ENCODE measurements at regions not wholly inside any gene's neighbourhood (a gene's known extent, or its start where the extent isn't known, plus 50 kb on each side); places are given as distances from the start of the nearest gene placed in this dataset.

DNA sequence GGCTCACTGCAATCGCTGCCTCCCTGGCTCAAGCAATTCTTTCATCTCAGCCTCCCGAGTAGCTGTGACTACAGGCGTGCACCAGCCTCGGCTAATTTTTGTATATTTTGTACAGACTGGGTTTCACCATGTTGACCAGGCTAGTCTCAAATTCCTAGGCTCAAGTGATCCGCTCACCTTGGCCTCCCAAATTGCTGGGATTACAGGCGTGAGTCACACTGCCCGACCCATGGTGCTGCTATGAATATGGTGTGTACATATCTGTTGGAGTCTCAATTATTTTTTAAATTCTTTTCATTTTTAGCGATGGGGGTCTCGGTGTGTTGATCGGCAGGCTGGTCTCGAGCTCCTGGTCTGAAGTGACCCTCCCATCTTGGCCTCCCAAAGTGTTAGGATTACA lies 78.0 kb upstream of the PRKX start (continued):
- TF ChIP-seq, protein P1, sequence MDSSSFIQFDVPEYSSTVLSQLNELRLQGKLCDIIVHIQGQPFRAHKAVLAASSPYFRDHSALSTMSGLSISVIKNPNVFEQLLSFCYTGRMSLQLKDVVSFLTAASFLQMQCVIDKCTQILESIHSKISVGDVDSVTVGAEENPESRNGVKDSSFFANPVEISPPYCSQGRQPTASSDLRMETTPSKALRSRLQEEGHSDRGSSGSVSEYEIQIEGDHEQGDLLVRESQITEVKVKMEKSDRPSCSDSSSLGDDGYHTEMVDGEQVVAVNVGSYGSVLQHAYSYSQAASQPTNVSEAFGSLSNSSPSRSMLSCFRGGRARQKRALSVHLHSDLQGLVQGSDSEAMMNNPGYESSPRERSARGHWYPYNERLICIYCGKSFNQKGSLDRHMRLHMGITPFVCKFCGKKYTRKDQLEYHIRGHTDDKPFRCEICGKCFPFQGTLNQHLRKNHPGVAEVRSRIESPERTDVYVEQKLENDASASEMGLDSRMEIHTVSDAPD (CRISPR knock-in tag; IDR thresholded peaks at IDR 0.05), result no peak
- TF ChIP-seq COPS2 (conservative IDR thresholded peaks at IDR 0.05), result no peak
- TF ChIP-seq ZNF134 (CRISPR knock-in tag; conservative IDR thresholded peaks at IDR 0.05), result no peak
- TF ChIP-seq MECOM (CRISPR knock-in tag; IDR thresholded peaks at IDR 0.05), result no peak

DNA sequence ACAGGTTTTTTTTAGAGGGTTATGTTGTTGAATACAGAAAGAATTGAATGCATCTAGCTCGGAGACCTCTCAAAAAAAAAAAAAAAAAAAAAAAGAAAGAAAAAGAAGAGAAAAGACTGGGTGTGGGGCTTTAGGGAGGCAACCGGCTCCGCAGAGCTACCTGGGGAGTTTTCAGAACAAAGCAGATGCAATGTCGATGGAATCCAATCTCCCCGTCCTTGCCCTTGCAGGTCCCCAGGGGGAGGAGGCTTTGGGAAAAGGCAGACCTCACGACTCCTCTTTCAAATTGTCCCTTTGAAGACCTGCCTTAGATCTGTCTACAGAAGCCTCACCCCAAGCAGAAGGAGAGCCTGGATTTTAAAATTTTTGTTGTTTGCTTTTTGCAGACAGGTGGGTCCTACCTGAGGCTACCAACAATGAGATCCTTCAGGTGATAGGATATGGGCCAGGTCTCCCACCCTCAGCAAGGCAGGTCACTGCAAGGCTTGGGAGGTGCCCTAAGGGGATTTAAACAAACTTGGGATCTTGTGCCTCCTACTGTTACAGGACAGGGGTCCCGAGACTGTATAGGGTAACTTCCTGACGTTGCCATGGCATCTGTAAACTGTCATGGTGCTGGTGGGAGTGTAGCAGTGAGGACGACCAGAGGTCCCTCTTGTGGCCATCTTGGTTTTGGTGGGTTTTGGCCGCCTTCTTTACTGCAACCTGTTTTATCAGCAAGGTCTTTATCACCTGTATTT lies 75.2 kb upstream of the PRKX start:
- Histone ChIP-seq H3K27ac (ENCODE audit: extremely low read depth, low read depth, low read length) (no peak overlapping the region), H3K36me3 (ENCODE audit: control insufficient read depth, insufficient read depth, low read length) (no peaks in the 10 kb centered on the region), H3K4me2 (ENCODE audit: insufficient read depth, low read length) (no peak overlapping the region), H3K79me2 (ENCODE audit: control insufficient read depth, insufficient read depth, low read length) (no peaks in the 10 kb centered on the region), H3K9ac (ENCODE audit: insufficient read depth in 1 of 2, low read depth in 2 of 2, low read length in 2 of 2) (no peak overlapping the region), H3K4me1 (replicated peaks in 1 of 2; ENCODE audit: control insufficient read depth in 2 of 2, insufficient read depth in 2 of 2, low read length in 2 of 2) (no peaks in the 10 kb centered on the region), H3K27me3 (ENCODE audit: control insufficient read depth in 2 of 2, insufficient read depth in 2 of 2, low read length in 2 of 2) (peaks cover 3 to 18% of the 10 kb centered on the region in 2 experiments; a peak in 4 of 5 replicates), H3K4me3 (no peak overlapping the region), H3K9me3 (replicated peaks; ENCODE audit: control insufficient read depth, insufficient read depth, low read depth, low read length) (no peaks in the 10 kb centered on the region), H4K20me1 (replicated peaks; ENCODE audit: control insufficient read depth, insufficient read depth, low read length) (no peaks in the 10 kb centered on the region), H3K9me1 (ENCODE audit: control insufficient read depth, insufficient read depth, low read length) (no peaks in the 10 kb centered on the region), H2AFZ (ENCODE audit: low read depth, low read length) (no peak overlapping the region)
- peak; percentile 56 for ATAC-seq
- 3% methylated on average over 8 of the region's 10 CpGs for WGBS (ENCODE audit: insufficient coverage, low coverage, missing lambda C conversion rate)
- POLR2A ChIA-PET, result no interaction called here
- CTCF ChIA-PET (ENCODE audit: low intra/inter-chr PET ratio), result no interaction called here
- BruUV-seq (replicated peaks), result no TSS peak
- intact Hi-C loops (cut with micrococcal nuclease) (no loop called here), in situ Hi-C loops (cut with MboI) (no loop called here)
- no peak for FAIRE-seq
- DNase-seq (ENCODE audit: extremely low read depth in 1 of 4, low spot score in 3 of 4), result no peak
- TF ChIP-seq RAD21 (CRISPR knock-in tag; conservative IDR thresholded peaks at IDR 0.05 in 1 of 2, IDR thresholded peaks at IDR 0.05 in 1 of 2) (peak; percentile 16 to 42; a peak in 3 of 4 replicates), RFX1 (IDR thresholded peaks at IDR 0.05) (peak; percentile 83), SMARCA5 (IDR thresholded peaks at IDR 0.05) (no peak)
- TF ChIP-seq, protein P2, sequence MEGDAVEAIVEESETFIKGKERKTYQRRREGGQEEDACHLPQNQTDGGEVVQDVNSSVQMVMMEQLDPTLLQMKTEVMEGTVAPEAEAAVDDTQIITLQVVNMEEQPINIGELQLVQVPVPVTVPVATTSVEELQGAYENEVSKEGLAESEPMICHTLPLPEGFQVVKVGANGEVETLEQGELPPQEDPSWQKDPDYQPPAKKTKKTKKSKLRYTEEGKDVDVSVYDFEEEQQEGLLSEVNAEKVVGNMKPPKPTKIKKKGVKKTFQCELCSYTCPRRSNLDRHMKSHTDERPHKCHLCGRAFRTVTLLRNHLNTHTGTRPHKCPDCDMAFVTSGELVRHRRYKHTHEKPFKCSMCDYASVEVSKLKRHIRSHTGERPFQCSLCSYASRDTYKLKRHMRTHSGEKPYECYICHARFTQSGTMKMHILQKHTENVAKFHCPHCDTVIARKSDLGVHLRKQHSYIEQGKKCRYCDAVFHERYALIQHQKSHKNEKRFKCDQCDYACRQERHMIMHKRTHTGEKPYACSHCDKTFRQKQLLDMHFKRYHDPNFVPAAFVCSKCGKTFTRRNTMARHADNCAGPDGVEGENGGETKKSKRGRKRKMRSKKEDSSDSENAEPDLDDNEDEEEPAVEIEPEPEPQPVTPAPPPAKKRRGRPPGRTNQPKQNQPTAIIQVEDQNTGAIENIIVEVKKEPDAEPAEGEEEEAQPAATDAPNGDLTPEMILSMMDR (IDR thresholded peaks at IDR 0.05 in 2 of 3, conservative IDR thresholded peaks at IDR 0.05 in 1 of 3; ENCODE audit: insufficient read depth in 2 of 3, low read depth in 1 of 3, low read length in 3 of 3), result 0 out of 6 replicates have a peak, but pooled peaks of 2 of the 3 experiments have one; percentile 9 to 28
- TF ChIP-seq, protein P3, sequence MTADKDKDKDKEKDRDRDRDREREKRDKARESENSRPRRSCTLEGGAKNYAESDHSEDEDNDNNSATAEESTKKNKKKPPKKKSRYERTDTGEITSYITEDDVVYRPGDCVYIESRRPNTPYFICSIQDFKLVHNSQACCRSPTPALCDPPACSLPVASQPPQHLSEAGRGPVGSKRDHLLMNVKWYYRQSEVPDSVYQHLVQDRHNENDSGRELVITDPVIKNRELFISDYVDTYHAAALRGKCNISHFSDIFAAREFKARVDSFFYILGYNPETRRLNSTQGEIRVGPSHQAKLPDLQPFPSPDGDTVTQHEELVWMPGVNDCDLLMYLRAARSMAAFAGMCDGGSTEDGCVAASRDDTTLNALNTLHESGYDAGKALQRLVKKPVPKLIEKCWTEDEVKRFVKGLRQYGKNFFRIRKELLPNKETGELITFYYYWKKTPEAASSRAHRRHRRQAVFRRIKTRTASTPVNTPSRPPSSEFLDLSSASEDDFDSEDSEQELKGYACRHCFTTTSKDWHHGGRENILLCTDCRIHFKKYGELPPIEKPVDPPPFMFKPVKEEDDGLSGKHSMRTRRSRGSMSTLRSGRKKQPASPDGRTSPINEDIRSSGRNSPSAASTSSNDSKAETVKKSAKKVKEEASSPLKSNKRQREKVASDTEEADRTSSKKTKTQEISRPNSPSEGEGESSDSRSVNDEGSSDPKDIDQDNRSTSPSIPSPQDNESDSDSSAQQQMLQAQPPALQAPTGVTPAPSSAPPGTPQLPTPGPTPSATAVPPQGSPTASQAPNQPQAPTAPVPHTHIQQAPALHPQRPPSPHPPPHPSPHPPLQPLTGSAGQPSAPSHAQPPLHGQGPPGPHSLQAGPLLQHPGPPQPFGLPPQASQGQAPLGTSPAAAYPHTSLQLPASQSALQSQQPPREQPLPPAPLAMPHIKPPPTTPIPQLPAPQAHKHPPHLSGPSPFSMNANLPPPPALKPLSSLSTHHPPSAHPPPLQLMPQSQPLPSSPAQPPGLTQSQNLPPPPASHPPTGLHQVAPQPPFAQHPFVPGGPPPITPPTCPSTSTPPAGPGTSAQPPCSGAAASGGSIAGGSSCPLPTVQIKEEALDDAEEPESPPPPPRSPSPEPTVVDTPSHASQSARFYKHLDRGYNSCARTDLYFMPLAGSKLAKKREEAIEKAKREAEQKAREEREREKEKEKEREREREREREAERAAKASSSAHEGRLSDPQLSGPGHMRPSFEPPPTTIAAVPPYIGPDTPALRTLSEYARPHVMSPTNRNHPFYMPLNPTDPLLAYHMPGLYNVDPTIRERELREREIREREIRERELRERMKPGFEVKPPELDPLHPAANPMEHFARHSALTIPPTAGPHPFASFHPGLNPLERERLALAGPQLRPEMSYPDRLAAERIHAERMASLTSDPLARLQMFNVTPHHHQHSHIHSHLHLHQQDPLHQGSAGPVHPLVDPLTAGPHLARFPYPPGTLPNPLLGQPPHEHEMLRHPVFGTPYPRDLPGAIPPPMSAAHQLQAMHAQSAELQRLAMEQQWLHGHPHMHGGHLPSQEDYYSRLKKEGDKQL (CRISPR knock-in tag; IDR thresholded peaks at IDR 0.05; ENCODE audit: borderline replicate concordance), result no peak
- TF ChIP-seq, protein P4, sequence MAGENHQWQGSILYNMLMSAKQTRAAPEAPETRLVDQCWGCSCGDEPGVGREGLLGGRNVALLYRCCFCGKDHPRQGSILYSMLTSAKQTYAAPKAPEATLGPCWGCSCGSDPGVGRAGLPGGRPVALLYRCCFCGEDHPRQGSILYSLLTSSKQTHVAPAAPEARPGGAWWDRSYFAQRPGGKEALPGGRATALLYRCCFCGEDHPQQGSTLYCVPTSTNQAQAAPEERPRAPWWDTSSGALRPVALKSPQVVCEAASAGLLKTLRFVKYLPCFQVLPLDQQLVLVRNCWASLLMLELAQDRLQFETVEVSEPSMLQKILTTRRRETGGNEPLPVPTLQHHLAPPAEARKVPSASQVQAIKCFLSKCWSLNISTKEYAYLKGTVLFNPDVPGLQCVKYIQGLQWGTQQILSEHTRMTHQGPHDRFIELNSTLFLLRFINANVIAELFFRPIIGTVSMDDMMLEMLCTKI (IDR thresholded peaks at IDR 0.05; ENCODE audit: partially characterized antibody), result no peak
